Activated CD4-positive, CD25-positive, alpha-beta regulatory T cell (primary cell): ENCODE measurements at regions not wholly inside any gene's neighbourhood (a gene's known extent, or its start where the extent isn't known, plus 50 kb on each side); places are given as distances from the start of the nearest gene placed in this dataset.
"Not testable (repeated sequence)": the region's sequence is repeated elsewhere in the genome, so short reads cannot be mapped to it uniquely, and the experiment has no call there.

Experiments
- DNase-seq, 4 experiments: peaks; one replicate each; lab custom pipeline; 2025; lab: John Stamatoyannopoulos, UW

DNA sequence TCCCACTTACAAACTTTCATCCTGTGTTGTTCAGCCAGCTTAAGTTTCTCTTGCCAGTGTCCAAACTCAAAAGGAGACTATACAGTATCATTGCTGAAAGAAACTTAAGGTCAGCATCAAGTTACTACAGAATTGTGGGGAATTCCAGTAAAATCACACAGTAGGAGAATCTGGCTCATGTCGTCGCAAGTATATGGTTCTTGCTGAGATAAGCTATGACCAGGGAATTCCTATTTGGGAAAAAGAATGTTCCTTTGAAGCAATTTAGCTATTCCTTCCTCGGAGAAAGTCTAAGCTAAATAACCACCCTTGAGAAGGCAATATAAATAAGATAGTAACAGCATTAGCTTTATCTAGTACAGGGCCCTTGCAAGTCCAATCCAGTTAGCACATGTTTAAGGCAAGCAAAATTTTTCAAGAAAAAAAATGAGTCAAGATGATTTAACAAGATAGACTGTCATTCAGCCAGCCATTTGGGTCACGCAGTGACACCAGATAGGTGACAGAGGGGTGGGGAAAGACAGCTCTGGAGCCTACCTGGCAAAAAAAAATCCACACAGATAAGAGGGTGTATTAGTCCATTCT is 78.2 kb upstream of the THBS1 start:
- DNase-seq, result no peak

DNA sequence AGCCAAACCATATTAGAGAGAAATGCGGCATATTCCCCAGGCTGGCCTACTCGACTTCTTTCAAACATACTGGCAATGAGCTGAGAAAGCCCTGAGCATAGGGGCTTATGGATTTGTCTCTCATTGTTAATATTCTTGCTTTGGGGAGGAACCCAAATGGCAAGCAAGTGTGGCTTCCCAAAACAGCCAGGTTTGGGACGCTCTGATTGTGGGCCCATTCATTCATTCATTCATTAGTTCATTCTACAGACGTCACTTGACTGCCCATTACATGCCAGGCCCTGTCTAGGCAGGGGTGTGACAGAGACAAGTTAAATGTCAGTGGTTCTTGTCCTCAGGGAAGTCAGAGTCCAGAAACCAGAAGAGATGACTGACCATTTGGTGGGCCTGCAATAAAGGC is 77.4 kb upstream of the THBS1 start:
- DNase-seq, result no peak

DNA sequence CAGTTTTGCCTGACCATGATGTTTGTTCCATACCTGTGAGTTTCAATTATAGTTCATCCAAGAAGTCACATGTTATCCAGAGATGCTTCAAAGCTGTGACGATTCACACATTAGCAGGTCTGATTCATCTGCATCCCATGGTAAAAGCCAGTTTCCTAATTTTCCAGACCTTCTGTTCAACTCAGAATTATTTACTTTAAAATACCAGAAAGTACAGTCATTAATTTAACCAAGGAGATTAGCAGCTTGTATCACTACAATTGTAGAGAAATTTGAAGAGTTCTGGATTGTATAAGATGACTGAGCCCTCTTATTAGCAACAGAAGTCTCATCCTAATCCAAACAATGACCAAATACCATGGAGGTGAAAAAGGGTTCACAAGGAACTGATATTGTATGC is 76.1 kb upstream of the THBS1 start:
- DNase-seq, result no peak

DNA sequence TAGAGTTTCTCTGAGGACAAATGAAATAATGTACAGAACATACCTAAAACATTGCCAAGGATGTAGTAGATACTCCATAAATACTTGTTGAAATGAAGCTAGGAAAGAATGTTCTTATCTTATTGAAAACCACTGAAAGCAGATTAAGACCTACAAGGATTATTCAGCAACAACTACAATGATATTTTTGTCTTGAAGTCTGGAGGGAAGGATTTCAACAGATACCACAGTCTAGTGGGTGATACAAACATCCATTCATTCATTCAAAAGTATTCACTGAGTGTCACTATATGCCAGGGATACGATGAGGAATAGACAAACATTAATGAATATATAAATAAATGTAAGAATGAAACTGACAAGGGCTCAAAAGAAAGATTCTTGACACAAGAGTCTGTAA is 74.7 kb upstream of the THBS1 start:
- DNase-seq, result no peak

DNA sequence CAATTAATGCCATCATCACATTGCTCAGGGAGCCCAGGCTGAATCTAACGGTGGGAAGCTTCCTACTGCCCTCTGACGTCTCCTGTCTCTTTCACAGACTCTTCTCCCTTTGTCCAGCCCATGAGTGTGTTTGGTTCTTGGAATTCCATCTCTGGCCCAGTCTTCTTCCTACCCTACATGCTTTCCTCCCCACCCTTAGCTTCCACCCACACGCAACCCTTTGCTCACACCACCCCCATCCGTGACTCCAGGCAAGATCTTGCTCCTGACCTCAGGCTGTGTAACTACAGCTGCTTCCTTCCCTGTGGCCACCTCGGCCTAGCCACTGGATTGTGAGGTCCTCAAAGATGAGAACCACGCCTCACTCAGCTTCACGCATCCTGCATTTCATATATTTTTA is 72.3 kb upstream of the THBS1 start:
- DNase-seq, result no peak

DNA sequence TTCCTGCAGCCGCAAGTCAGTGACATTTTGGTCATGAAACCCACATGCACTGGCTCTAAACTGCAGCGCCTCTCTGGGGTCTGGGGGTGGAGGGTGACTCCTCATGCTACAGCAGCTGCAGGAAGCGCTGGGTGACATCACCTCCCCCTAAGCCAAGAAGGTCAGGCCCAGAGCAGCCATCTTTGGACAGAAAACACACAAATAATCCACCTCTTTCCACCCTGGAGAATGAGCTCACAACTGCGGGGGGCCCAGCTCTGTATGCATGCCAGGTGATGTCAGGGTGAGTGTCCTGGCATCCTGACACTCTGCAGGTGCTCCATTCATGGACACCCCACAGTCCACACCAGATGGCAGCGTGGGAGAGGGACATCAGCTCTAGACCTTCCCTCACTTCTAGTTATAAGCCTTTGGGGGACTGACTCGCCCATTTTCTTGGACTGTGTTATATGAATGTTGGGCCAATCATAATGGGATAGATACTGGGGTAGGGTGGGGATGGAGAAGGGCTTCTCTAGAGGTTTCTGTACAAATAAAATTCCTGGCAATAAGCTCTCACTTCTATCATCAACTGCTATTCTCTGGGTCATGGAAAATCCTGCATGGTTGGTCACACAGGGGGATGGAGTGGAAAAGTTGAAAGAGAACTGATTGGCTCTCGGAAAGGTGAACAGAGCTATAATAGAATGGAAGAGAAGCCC is 70.7 kb upstream of the THBS1 start:
- DNase-seq, result no peak

DNA sequence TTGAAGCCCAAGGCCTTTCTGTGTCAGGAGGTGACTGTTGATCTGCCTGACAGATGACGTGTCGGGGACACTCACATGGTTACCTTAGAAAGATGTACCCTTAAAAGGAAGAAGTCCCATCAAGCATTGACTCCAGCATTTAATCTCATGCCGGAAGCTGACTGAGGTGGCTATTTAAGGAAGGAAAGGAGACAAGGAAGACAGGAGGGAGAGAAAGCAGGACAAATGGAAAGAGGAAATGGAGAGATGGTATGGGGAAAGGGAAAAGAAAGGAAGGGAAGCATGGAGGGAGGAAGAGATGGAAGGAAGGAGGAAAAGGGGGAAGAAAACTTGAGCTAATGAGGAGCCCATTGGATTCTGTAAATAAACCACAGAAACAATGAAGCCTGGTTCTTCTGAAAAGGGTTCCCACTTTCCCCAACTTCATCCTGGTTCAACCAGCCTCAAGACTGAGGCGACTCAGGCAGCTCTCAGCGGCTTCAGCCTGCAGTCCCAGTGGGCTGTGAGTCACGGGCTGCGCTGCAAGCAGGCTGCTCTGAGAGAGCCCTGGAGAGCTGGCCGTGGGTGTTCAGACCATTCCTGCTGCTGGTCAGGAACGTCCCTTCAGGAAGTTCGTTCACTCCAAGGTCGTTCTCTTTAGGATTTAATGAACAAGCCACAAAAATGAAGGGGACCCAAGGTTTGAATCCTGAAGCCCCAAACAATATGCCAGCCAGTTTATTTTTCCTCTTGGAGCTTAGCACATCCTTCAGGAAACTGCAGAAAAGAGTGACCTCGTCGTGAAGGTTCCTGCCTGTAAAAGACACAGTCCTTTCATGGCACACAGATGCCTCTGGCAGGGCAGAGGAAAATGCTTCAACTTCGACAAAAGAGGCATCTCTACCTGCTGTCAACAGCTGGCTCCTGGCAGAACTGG is 69.6 kb upstream of the THBS1 start:
- no peak for DNase-seq

DNA sequence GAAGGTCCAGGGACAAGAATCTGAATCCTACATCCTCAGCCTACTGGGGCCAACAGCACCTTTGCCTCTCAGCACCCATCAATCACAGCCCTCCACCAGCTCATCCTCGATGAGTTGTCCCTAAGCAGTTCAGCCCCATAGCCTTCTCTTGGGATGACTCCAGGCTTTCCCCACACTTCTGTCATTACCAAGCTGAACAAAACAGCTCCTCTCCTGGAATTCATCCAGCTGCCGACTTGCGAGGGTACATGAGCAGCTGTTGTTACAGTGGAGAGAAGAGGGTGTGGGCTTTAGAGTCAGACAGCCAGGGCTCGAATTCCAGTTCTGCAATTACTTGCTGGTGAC is 69.0 kb upstream of the THBS1 start:
- no peak for DNase-seq

DNA sequence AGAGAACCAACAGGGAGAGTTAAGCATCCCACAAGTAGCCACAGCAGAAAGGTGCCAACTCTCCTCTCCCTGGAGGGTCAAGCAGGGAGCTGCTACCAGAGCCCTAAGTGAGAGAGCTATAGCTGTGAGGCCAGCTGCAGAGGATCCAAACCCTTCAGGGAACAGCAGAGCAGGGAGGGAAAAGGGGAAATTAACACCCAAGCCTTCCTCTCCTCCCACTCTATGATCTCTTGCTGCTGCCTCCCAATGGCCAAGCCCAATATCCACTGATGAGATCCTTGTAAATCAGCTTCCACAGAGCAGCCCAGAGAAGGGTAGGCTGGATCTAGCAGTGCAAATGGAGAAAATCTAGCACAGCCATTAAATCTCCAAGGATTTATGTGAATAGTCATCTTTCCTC is 68.2 kb upstream of the THBS1 start:
- DNase-seq, result no peak

DNA sequence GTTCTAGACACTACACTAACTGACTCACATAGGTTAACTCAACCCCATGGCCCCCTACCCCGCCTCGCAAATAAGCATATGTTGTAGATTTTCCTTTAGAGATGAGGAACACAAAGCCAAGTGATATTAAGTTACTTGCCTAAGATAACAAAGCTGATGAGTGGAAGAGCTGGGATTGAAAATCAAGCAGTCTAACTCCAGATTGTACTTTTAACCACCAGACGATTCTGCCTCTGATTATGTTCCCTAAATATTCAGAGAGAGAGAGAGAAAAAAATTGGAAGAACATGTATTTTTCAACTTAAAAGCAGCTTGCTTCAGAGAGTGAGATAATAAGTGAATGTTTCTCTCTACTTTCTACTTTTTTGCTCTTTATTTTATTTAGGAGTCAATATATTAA is 66.9 kb upstream of the THBS1 start:
- no peak for DNase-seq

DNA sequence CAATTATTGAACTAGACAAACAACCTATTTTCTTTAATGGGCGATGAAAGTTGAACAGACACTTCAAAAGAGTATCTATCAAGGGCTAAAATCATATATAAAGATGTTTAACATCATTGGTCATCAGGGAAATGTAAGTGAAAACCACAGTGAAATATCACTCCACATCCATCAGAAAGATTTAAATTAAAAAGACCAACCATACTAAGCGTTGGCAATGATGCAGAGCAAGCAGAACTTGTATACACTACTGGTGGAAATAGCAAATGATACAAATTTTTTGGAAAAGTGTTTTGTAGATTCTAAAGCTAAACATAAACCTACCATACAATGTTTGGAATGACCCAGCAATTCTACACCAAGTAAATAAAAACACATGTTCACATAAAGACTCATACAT is 65.9 kb upstream of the THBS1 start:
- DNase-seq, result no peak

DNA sequence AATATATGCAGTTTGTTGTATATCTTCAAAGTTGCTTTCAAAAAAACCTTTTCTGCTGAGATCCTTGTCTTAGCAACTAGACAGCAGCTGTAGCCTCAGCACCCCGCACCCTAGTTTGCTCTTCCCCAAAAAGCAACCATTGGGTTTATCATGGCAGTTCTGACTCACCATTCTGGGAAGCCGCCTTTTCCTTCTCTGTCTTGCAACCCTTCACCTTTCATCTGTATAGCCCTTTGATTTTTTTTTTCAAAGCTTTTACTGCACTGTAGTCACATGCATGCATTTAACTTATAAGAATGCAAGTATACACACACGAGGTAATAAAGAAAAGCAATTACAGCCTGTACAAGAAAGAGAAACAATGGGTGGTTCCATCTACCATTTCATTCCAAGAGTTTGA is 65.1 kb upstream of the THBS1 start:
- no peak for DNase-seq

DNA sequence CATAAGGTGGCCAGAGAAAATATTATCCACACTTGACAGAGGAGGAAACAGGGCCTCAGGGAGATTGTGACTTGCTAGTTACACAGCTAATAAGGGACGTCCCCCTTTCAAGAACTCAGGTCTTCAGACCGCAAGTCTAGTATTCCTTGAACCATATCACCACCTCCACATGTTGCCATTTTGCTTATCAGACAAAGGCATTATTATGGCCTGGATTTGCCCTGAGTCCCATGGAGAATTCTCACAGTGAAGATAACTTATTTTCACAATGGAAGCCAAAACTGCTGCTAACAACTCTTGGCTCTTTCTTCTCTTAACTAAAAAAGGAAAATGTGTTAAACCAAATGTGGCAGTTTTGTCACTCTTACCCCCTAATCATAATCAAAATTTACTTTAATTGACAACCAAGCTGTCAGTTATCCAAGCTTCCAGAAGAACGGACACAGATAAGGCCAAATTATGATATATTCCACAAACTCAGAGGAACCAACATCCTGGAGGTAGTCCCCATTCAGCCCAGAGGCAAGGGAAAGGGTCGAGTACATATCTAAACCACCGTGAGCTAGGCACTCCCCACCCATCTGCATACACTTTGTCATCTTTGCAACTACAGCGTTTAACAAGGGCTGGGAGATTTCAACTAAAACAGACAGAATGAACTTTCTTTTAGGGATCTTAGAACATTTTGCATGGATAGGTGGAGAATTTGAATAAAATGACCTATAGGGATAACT is 63.6 kb upstream of the THBS1 start:
- no peak for DNase-seq

DNA sequence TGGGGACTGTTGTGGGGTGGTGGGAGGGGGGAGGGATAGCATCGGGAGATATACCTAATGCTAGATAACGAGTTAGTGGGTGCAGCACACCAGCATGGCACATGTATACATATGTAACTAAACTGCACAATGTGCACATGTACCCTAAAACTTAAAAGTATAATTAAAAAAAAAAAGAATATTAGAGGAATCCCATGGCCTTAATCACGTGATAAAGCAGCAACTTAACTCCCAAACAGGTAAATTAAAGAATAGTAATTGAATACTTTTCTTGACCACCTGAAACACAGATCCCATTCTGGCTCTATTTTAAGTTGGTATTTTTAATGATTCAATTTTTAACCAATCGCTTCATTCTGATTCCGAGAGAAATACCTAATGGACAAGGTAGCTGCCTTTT is 56.9 kb upstream of the THBS1 start:
- DNase-seq, result not testable (repeated sequence)

DNA sequence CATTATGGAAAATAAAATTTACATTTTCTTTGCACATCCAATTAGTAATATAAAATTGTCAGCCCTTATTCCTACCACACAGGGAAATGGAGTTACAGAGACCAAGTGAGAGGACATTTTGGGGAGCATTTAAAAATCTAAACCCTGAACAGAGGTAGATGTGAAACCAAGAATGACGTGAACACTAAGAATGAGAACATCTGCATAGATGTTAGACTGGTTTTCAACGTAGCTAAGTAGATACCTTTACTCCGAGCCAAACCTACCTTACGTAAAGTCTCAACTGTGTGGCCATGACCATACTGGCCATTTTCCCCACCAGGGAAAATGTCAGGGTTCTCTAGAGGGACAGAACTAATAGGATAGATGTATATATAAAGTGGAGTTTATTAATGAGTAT is 51.4 kb upstream of the THBS1 start:
- DNase-seq, result no peak

DNA sequence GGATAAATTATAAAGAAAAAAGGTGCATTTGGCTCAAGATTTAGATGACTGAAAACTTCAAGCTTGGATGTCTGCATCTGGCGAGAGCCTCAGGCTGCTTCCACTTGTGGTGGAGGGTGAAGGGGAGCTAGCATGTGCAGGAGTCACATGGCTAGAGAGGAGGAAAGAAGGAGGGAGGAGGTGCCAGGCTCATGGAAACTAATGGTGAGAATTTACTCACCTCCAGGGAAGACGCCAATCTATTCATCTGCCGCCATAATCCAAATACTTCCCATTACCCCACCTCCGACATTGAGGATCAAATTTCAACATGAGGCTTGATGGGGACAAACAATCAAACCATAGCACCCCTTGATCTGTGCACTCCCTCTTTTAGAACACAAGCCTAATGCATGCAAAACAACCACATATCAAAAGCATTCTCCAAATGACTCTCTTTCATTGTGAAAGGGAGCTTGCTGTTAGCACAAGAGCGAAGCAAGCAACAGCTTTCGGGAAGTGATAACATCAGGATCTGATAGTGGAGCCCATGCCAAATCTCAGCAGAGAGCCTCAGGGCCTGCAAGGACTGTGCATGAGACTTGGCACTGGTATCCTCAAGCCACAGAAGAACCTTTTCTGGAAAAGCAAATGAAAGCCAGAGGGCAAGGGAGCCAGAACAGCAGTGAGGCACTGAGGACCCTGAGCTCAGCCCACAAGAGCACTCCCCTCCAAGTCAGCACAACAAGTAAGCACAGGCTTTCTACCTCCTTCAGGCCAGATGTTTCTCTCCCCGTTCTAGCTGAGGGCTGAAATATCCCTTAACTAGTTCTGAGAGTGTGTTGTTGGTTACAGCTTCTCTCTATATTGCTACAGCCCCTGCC is 50.2 kb upstream of the THBS1 start:
- DNase-seq, result no peak
